Activated T-cell treated with anti-CD3 and anti-CD28 coated beads, Interleukin-2, amount 50 U/mL, for 1 hour (primary cell): ENCODE measurements at regions not wholly inside any gene's neighbourhood (a gene's known extent, or its start where the extent isn't known, plus 50 kb on each side); places are given as distances from the start of the nearest gene placed in this dataset.
"Not testable (repeated sequence)": the region's sequence is repeated elsewhere in the genome, so short reads cannot be mapped to it uniquely, and the experiment has no call there.

Experiments
- DNase-seq: peaks from one replicate; pipeline ENCODE4 v3.0.0-alpha.2; 2020

DNA sequence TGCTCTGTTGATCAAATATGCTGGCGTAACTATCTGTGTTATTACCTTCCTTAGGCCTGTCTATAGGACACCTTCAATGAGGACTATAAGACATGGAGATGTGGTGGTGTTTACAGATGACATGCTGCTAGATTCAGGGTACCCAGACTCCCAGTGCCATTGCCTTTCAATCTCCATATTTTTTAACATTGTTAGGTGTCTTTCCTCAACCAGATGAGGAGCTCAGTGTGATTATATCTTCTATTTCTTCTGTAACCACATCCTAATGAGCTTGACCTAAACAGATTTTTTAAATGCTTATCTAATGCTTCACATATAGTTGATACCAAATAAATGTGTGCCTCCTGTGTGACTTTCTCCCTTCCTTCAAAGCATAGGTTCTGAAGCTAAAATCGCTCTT, 730.1 kb upstream of the NR2F2 start:
- no peak for DNase-seq

DNA sequence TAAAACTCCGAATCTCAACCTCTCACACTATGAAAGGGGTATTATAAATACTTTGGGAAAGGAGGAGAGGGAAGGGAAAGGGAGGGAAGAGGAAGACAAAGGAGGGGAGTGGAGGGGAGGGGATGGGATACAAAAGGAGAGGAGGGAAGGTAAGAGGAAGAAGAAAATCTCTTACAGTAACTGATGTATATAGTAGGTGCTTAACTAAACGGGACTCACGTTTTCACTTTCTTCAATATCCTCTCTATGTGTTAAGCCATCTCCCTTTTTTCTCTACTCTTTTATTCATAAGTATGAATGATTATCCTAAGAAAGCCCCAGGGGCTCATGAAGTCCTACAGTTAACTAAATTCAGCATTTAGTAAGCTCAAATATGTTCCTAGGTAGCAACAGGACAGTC, 729.6 kb upstream of the NR2F2 start:
- no peak for DNase-seq

DNA sequence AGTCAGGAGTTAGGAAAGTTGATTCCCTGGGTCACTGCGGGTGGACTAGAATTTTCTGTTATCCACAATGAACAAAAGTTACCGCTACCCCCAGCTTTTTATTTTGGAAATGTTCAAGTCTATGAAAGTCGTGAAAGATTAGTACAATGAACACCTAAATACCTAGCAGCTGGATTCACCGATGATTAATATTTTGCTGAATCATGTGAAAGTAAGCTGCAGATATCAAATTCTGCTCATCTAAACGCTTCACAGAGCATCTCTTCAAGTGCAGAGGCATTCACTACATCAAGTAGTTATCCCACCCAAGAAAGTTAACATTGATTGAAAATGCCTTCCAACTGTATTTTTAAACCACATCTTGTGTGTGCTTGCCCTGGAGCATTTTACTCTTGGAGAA, 729.0 kb upstream of the NR2F2 start:
- DNase-seq, result no peak

DNA sequence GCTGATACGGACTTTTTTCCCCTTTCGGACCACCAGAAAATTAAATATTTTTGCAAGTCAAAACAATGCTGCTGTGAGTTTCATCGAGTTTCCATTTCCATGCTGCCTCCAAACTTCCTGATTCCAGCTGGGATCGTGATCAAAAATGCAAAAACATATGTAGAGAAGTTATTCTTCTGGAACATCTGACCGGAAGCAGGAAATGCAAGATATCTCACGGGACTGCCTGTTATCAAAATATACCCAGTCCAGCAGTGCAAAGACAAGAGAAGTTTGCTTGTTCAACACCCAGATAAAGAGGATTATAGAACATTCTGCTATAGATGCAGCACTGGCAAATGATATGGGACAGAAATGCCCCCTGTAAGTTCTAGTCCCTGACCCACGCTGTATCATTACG, 726.7 kb upstream of the NR2F2 start:
- no peak for DNase-seq

DNA sequence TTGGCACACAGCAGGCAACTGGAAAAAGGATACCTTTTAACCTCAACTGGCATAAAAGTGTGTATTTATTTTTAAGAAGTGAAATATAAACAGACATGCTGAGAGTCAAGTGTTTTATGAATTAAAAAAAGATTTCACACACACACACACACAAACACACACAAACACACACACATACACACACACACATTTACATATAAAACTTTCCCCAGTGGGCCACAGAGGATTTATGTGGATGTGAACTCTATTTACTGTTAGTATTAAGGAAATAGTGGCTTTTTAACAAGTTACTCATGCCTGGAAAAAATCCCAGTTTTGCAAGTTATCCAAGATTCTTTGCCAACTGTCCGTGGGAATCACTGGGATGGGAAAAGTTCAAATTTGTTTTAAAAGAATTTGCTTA, 725.9 kb upstream of the NR2F2 start:
- DNase-seq, result no peak

DNA sequence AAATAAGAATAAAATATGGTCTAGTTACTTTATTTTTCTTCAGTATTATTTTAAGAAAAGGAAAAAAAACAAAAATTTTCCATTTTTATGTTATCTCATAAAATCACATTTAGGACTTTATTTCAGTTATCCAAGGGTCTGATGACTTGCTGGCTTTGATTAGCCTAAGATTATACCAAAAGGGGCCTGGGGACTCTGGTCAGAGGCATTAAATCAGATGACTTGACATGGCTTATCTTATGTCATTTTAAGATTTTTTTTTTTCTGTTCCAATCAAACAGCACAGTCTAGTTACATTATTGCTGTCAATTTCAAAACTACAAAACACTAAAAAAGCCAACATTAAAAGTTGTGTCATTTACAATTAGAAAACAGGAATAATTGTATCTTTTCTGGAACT, 725.4 kb upstream of the NR2F2 start:
- no peak for DNase-seq

DNA sequence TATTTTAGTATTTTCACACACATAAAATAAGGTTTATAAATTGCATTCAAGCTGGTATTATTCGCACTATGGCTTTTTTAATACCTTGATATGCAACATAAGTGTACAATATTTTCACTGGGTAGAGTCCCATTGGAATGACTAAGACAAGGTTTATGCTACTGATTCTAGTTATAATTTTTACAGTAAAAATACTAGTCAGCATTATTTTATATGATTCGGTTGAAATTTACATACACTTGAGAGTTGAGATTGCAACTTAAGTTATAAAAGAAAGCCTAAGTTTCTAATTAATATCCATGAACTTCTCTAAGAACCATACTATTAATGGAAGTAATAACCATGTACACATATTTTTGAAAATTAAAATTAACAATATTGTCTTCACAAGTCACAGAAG, 723.9 kb upstream of the NR2F2 start:
- DNase-seq, result no peak

DNA sequence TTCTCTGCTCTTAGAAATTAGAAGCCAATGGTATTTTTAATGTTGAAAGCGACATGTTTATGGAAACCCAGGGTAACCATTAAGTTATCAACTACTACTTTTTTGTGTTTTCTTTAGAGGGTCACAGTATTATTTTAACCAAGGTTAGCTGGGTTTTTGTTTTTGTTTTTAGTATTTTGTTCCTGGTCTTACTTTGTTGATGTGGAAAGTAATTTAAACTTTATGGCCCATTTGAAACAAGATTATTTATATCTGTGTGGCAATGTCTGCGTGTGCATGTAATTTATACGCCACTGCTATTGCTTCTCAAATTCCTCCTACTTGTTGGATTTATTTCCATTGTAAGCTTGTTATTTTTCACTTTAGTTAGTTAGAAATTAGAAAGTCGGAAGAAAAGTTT, 722.1 kb upstream of the NR2F2 start:
- DNase-seq, result no peak

DNA sequence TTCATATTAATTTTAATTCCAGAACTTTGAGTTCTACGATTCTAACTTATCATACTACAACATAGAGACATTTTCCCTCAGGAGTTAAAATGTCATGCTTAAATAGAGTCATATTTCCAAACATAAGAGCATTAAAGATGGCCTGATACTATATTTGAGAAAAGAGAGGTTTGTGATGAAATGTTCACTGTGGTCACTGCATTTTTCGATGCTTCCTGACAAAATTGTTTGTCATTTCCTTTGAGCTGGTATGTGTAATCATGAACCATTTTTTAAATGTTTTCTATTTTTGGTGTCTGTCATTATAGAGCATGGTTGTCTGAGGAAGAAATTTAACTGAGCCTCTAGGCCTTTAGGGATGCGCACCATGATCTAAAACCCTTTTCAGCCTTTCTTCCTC, 721.4 kb upstream of the NR2F2 start:
- no peak for DNase-seq

DNA sequence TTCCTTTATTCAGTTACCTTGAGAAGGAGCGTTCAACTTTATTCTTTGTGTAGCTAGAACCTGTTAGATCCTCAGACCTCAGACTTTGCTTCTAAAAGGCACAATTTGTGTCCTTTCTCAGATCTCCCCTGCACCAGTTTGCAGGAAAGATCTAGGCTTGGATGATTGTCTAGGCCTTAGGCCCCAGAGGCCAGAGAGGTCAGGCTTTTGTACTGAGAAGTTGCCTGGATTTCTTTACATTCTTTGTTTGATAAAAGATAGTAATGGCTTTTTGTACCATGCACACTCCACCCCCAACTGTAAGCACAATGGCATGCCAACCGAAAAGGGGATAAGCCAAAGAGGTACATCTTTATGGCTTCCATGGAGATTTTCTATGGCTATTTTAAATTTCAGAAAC, 719.6 kb upstream of the NR2F2 start:
- DNase-seq, result no peak

DNA sequence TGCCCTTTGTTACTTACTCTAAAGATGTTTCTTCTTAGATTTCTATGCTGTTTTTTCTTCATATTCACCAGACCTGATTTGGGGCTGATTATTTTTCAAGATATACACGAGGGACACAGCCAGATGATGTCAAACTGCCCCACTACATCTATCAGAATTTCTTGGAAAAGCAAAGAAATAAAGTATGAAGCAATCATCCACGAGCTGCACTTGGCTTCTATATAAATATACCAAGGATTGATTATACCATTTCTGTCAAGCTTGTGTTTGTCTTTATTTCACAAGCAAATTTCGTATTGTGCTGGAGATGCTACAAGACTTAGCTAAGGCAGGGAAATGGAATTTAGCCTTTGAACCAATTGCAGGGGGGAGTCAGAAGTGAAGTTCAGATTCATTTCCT, 715.1 kb upstream of the NR2F2 start:
- DNase-seq, result no peak

DNA sequence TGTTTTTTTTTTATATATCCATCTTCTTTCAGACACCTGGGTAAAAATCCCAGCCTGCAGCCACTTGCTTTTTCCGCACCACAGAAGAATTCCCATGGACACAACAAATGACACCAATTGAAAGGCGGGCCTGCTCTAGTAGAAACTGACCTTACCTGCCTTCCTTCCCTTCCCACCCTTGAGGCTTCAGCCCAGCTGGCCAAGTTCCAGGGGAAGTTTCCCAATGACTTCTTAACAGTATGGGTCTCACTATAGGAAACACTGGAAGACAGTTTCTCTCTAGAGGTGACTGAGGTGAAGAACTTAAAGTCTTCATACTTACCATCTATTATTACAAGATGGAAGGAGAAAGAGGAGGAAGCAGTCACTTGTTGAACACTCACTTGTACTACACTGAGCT, 714.2 kb upstream of the NR2F2 start:
- no peak for DNase-seq

DNA sequence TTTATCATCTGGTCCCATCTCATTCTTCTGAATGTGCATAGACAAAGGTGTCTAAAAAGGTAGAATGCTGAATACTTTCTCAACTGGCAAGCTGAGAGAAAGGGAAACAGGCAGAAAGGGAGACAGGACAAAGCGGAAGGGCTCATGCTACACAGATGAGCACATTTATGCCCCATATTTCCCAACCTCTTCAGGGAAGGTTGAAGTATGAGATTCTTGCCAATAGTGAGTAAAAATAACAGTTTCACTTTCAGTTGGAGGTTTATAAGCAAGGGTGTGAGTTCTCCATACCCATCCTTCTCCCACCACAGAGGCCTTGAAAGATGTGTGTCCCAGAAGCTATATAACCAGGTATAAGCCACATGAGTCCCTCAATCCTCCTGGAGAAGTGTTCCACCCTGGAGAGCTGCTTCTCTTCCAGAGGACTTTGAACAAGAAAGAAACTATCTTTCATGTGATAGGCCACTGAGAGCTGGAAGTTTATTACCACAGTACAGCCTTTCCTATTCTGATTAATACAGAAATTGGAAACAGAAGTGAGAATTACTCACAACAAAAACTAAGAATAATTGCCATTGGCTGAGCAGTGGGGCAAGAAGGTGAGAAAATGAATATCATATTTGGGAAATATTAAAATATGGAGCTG, 709.4 kb upstream of the NR2F2 start:
- no peak for DNase-seq

DNA sequence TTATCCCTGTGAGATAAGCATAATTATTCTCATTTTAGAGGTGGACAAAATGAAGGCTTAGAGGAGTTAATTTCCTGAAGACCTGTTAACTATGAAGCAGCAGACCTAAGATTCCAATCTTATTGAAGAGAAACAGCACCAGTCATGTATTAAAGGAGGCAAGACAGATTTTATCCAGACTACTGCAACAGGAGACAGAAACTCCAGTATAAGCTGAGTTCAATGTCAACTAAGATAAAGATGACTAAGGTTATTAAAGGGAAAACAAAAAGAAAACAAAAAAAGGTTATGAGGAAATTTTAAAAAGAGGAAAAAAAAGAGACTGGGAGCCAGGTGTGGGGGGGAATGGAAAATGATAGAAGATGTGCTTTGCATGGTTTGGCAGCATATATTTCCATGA, 707.7 kb upstream of the NR2F2 start:
- DNase-seq, result no peak

DNA sequence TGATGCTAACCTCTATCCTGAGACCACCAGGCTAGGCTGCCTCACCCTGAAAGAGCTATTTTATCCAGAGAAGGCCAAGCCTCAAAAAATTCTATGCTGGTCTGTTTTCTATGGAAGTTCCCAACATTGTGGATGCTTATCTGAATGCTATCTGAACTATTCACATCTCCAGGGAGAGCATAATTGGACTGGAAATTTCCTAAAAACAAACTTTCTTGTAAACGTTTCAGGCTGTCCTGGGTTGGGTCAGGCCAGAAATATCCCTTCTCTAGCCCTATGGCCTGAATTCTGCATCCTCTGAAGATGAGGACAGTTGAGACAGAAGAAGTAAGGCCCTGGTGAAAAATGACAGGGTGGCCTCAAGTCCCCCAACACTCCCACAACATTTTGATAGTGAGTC, 706.4 kb upstream of the NR2F2 start:
- DNase-seq, result no peak

DNA sequence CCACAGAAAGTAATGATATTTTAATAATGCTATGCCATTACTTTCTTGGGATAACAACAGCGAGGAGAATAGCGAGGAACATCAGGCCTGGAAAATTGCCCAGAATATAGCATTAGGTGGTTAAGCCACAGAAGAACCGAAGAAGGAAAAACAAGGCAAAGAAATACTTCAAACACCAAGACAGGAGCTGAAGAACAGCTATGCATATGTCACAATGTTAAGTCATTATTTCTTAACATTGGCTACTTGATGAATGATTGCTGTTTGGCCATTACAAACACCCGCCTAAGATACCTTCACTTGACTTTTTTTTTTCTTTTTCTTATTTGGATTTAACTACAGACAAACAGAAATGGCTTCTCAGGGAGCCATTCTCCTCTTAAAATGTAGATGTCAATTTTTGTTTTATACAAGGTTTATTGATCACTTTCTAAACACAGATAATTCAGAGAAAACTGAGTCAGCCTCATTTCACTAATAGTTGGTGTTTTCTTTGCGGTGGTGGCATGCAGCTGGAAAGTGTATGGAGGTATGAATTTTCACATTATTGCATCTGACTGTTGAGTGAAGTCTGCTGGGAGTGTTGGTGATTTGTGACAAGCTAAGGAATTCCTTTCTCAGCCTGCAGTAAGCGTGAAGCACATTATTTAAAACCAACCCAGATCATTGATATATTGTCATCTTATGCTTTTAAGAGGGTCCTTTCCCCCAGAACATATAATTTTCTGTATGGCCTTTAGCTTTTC, 705.7 kb upstream of the NR2F2 start:
- no peak for DNase-seq

DNA sequence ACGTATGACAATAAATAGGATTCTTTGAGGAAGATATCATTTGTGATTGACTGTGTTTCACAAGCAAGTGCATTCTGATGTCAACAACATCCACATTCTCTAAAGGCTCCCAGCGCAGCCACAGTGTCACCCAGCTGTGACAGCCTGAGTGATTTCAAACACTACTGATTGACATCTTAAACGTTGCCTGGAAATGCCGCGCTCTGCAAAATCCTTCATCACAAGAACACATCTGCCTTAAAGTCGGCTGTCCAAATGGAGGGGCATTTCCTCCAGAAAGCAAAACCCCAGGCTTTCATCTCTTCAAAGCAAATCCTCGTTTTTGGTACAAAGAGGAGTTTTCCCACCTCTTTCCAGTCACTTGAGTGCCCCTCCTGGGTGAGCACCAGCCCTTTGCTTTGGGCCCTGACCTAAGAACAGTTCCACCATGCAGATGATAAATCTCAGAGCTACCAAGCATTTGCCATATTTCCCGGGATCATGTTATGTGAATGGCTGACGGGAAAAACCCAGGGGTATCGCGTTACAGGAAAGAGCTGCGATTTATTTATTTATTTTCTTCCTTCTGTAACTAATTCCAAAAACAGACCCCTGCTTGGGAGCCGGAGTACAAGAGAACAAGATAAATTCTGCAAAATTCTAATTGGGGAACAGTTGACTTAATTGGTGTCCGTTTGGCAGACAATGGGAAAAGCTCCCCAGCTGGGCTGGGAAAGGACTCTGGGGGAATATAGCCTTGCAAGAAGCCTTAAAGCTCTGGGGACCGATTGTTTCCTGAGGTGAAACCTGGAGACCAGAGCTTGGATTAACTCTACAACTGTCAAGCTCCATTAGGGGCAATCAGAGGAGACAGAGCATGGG, 703.8 kb upstream of the NR2F2 start:
- DNase-seq, result no peak

DNA sequence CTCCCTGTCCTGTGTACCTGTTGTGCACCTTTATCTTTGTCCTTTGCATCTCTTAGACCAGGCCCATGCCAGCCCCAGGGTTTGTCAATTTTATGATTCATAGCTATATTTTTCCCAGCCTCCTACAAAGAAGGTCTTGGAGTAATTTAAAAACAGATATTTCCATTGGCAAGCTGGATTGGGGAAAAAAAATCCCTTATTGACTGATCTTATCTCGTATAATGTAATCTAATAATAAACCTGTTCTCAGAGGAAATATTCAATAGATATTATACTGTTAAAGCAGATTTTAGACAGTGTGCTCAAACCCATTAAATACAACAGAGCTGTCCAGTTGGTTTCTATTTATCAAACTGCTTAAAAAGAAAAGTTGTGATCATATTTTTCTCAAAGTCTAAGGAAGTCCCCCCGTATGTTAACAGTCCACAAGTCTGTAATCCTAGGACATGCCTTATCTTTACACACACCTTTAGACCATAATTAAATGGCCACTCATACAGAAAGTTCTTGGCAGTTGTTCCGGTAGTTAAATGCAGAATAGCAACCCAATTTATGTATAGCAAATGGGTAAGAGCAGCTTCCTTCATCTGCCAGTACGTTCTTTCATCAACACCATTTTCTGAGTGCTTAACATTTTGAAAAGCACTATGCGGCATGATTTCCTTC, 700.9 kb upstream of the NR2F2 start:
- no peak for DNase-seq

DNA sequence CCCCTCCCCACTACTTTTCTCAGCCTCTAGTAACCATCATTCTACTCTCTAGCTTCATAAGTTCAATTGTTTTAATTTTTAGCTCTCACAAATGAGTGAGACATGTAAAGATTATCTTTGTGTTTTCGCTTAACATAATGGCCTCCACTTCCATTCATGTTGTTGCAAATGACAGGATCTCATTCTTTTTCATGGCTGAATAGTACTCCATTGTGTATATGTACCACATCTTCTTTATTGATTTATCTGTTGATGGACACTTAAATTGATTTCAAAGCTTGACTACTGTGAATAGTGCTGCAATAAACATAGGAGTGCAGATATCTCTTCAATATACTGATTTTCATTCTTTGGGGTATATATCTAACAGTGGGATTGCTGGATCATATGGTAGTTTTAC, 699.8 kb upstream of the NR2F2 start:
- DNase-seq, result no peak

DNA sequence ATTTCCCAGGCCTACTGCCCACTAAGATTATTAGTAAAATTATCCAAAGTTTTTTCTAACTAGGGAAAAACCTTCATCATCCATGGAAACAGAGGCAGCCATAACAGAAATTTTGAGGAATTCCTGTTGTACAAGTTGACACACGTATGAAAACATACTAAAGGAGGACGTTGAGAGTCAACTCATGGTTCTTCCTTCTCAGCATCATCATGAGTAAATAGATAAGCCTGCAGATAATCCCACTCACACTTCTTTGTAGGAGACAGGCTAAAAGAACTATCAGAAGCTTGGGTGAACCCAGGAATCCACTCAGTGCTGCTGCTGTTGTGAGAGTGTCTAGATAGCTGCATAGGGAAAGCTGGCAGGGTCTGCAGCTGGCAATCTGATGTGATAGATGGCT, 694.8 kb upstream of the NR2F2 start:
- no peak for DNase-seq

DNA sequence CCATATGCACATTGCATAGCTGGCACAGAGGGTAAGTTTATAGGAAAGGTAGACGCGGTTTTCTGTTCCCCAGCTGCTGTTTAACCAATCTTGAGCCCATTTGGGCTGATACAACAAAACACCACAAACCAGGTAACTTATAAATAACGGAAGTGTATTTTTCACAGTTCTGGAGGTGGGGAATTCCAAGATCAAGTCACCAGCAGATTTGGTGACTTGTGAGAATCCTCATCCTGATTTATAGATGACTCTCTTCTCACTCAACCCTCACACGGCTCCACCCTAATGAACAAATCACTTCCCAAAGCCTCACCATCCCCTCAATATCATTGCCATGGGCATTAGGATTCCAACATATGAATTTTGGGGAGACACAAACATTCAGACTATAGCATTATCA, 694.4 kb upstream of the NR2F2 start:
- no peak for DNase-seq

DNA sequence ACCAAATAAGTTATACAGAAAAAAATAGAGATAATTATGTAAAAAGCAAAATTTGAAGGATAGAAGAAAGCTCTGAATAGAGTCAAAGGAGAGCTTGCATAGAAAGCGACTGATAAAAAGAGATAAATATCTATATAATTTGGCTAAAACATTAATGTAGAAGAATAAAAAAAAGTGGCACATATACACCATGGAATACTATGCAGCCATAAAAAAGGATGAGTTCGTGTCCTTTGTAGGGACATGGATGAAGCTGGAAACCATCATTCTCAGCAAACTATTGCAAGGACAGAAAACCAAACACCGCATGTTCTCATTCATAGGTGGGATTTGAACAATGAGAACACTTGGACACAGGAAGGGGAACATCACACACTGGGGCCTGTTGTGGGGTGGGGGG, 693.3 kb upstream of the NR2F2 start:
- DNase-seq, result not testable (repeated sequence)

DNA sequence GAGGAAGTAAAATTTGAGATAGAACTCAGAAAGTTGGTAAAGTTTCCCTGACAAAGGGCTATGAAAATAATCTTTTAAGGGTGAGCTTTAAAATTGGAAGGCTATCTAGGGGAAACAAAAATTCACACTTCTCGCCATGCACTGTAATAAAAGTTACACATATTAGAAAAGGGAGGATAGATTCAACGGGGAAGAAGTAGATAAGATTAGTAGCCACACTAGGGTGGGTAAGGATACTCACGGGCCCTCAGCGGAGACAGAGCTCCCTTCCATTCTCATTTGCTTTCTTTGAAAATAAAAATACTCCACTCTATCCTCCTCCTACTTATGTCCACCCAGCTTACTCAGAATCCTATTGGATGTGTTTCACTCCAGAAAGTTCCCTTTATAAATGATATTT, 691.3 kb upstream of the NR2F2 start:
- DNase-seq, result no peak
